ENCODE measurements at regions not wholly inside any gene's neighbourhood (a gene's known extent, or its start where the extent isn't known, plus 50 kb on each side); places are given as distances from the start of the nearest gene placed in this dataset.

DNA sequence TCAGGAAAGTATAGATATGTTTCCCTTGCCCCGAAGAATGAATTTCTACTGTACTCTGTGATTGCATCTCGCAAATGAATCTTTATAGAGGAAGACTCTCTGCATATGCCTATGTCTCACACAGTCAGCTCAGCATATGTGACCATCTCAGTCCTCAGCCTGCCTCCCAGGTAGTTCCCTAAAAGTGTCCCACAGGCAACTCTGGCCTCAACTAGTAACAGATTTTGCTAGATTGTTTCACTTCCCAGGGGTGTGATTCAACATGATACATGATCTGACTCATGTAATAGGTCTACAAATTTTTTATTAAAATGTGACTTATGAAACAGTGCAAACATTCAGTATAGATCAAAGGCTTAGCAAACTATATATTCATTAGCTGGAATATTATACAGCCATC is 296.6 kb upstream of the CRIM1 start:
- TF ChIP-seq, protein P1, sequence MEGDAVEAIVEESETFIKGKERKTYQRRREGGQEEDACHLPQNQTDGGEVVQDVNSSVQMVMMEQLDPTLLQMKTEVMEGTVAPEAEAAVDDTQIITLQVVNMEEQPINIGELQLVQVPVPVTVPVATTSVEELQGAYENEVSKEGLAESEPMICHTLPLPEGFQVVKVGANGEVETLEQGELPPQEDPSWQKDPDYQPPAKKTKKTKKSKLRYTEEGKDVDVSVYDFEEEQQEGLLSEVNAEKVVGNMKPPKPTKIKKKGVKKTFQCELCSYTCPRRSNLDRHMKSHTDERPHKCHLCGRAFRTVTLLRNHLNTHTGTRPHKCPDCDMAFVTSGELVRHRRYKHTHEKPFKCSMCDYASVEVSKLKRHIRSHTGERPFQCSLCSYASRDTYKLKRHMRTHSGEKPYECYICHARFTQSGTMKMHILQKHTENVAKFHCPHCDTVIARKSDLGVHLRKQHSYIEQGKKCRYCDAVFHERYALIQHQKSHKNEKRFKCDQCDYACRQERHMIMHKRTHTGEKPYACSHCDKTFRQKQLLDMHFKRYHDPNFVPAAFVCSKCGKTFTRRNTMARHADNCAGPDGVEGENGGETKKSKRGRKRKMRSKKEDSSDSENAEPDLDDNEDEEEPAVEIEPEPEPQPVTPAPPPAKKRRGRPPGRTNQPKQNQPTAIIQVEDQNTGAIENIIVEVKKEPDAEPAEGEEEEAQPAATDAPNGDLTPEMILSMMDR (IDR thresholded peaks at IDR 0.05), result no peak
- TF ChIP-seq EZH2 (IDR thresholded peaks at IDR 0.05), result no peak

All from neural progenitor cell (in vitro differentiated cells).